MCF 10A (cell line): ENCODE measurements at regions not wholly inside any gene's neighbourhood (a gene's known extent, or its start where the extent isn't known, plus 50 kb on each side); places are given as distances from the start of the nearest gene placed in this dataset.
A peak's percentile ranks its signal among the peaks of the same experiment; 100 is the strongest.

Source experiments
- BruUV-seq: library from RNA; stranded (reverse); fragments of 400-500 nt; replicated peaks from 2 replicates; lab custom pipeline; 2021; lab: Mats Ljungman, UMichigan
- CTCF ChIA-PET: fragments of 300-600 bp; sonication (Branson Sonifier 250); formaldehyde crosslinking; extraction: SDS; loops from one replicate; lab custom pipeline; 2021; ENCODE audit warnings: antibody characterized with exemption, inconsistent platforms; lab: Yijun Ruan, JAX
- POLR2A ChIA-PET: fragments of 300-600, 350-650 bp; sonication (Branson Sonifier 250); formaldehyde crosslinking; extraction: SDS; loops from one replicate; lab custom pipeline; 2020; ENCODE audit warnings: antibody characterized with exemption, inconsistent platforms; lab: Yijun Ruan, JAX
- DNase-seq: peaks from one replicate; pipeline ENCODE4 v3.0.0-alpha.2; 2018; ENCODE audit not compliant: unreplicated experiment
- H3K27ac Mint-ChIP-seq: one replicate; pipeline ENCODE4 v1.8.0; 2022; ENCODE audit warnings: mild to moderate bottlenecking, low read depth, mixed read lengths; ENCODE audit not compliant: unreplicated experiment
- H3K27me3 Mint-ChIP-seq: one replicate; pipeline ENCODE4 v1.8.0; 2022; ENCODE audit warnings: mixed read lengths; ENCODE audit not compliant: insufficient read depth, unreplicated experiment
- H3K36me3 Mint-ChIP-seq: one replicate; pipeline ENCODE4 v1.8.0; 2022; ENCODE audit warnings: mild to moderate bottlenecking, moderate library complexity, mixed read lengths; ENCODE audit not compliant: insufficient read depth, unreplicated experiment
- H3K4me1 Mint-ChIP-seq: one replicate; pipeline ENCODE4 v1.8.0; 2022; ENCODE audit warnings: mixed read lengths; ENCODE audit not compliant: insufficient read depth, unreplicated experiment
- H3K4me3 Mint-ChIP-seq: one replicate; pipeline ENCODE4 v1.8.0; 2022; ENCODE audit warnings: mild to moderate bottlenecking, moderate library complexity, mixed read lengths; ENCODE audit not compliant: unreplicated experiment
- H3K9me3 Mint-ChIP-seq: one replicate; pipeline ENCODE4 v1.8.0; 2022; ENCODE audit warnings: mixed read lengths; ENCODE audit not compliant: unreplicated experiment
- CTCF ChIP-seq: fragments of 200-600 bp; IDR thresholded peaks from one replicate; pipeline ENCODE4 v1.8.0; 2022; ENCODE audit warnings: antibody characterized with exemption, mild to moderate bottlenecking; ENCODE audit not compliant: unreplicated experiment
- intact Hi-C: fragments of 100-400 bp; cut with micrococcal nuclease; formaldehyde crosslinking; loops from 2 replicates; pipeline ENCODE4 v1.14.1; 2022

GRCh38 chr11:13207270-13207664 lies 70.3 kb upstream of the BMAL1 start:
- Mint-ChIP-seq H3K27ac (no peak overlapping the region), H3K27me3 (no peaks in the 10 kb centered on the region), H3K4me3 (peak overlapping the region; percentile 59), H3K4me1 (peaks cover 14% of the 10 kb centered on the region), H3K9me3 (no peaks in the 10 kb centered on the region), H3K36me3 (no peaks in the 10 kb centered on the region)
- ChIA-PET CTCF (interaction anchor here (0.6 to 14.0 kb wide), 8 partner anchors 16 to 877 kb away, joined by 3 to 311 read pairs (median 4); no protein-coding TSS in a partner anchor), POLR2A (interaction anchor here (0.6 to 4.1 kb wide), 5 partner anchors 9 to 256 kb away, joined by 3 to 59 read pairs (median 6); partner anchors contain the start of gene BTBD10)
- DNase-seq, result peak; percentile 47
- BruUV-seq, result no TSS peak
- no peak for TF ChIP-seq CTCF
- intact Hi-C loops, result loop anchor here (5.0 kb wide), 1 partner anchor 875 kb away; no protein-coding TSS in a partner anchor

GRCh38 chr11:13207665-13208594 lies 69.7 kb upstream of the BMAL1 start:
- peak; percentile 88 for DNase-seq
- H3K36me3 Mint-ChIP-seq, result no peaks in the 10 kb centered on the region
- peaks cover 14% of the 10 kb centered on the region for H3K4me1 Mint-ChIP-seq
- CTCF ChIA-PET, result interaction anchor here (0.6 to 14.0 kb wide), 19 partner anchors 9 to 878 kb away, joined by 3 to 311 read pairs (median 3); no protein-coding TSS in a partner anchor
- peak overlapping the region; percentile 74 for H3K27ac Mint-ChIP-seq
- intact Hi-C loops, result loop anchor here (5.0 kb wide), 1 partner anchor 876 kb away; no protein-coding TSS in a partner anchor
- TF ChIP-seq CTCF, result no peak
- no peaks in the 10 kb centered on the region for H3K27me3 Mint-ChIP-seq
- BruUV-seq, result no TSS peak
- no peaks in the 10 kb centered on the region for H3K9me3 Mint-ChIP-seq
- POLR2A ChIA-PET, result interaction anchor here (0.7 to 4.1 kb wide), 9 partner anchors 8 to 379 kb away, joined by 3 to 59 read pairs (median 5); partner anchors contain the start of gene BTBD10
- H3K4me3 Mint-ChIP-seq, result peak overlapping the region; percentile 59

GRCh38 chr11:13208921-13209320 lies 68.7 kb upstream of the BMAL1 start:
- Mint-ChIP-seq H3K4me3 (no peak overlapping the region), H3K27ac (no peak overlapping the region), H3K36me3 (no peaks in the 10 kb centered on the region), H3K27me3 (no peaks in the 10 kb centered on the region), H3K9me3 (no peaks in the 10 kb centered on the region), H3K4me1 (peaks cover 14% of the 10 kb centered on the region)
- POLR2A ChIA-PET, result interaction anchor here (1.4 to 4.1 kb wide), 5 partner anchors 128 to 254 kb away, joined by 5 to 59 read pairs (median 6); partner anchors contain the start of gene BTBD10
- no TSS peak for BruUV-seq
- DNase-seq, result no peak
- CTCF ChIA-PET, result interaction anchor here (0.6 to 14.0 kb wide), 20 partner anchors 15 to 259 kb away, joined by 3 to 311 read pairs (median 8); no protein-coding TSS in a partner anchor
- intact Hi-C loops, result loop anchor here (5.0 kb wide), 1 partner anchor 877 kb away; no protein-coding TSS in a partner anchor
- TF ChIP-seq CTCF, result no peak
